ENCODE measurements at regions not wholly inside any gene's neighbourhood (a gene's known extent, or its start where the extent isn't known, plus 50 kb on each side); places are given as distances from the start of the nearest gene placed in this dataset.

DNA sequence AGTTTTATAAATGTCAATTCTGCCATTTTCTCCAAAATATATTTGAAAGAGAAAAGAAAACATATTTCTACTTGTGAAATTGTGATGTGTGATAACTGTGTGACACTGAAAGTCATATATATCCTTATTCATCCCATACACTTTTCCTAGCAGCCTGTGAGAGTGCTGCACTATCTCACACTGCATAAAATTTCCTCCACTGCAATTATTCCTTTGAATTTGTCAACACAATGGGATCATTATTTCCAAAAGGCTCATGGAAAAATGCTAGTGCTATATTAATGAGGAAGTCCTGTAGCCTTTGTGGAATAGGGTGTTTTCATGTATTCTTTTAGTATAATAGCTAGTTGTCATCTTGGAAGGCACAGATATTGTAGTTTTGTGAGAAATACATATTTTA is 504.1 kb downstream of the RPL10L start:
- no peak for TF ChIP-seq EZH2 (IDR thresholded peaks at IDR 0.05; ENCODE audit: borderline replicate concordance, low read depth, low read length, severe bottlenecking)
- TF ChIP-seq, protein P1, sequence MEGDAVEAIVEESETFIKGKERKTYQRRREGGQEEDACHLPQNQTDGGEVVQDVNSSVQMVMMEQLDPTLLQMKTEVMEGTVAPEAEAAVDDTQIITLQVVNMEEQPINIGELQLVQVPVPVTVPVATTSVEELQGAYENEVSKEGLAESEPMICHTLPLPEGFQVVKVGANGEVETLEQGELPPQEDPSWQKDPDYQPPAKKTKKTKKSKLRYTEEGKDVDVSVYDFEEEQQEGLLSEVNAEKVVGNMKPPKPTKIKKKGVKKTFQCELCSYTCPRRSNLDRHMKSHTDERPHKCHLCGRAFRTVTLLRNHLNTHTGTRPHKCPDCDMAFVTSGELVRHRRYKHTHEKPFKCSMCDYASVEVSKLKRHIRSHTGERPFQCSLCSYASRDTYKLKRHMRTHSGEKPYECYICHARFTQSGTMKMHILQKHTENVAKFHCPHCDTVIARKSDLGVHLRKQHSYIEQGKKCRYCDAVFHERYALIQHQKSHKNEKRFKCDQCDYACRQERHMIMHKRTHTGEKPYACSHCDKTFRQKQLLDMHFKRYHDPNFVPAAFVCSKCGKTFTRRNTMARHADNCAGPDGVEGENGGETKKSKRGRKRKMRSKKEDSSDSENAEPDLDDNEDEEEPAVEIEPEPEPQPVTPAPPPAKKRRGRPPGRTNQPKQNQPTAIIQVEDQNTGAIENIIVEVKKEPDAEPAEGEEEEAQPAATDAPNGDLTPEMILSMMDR (IDR thresholded peaks at IDR 0.05; ENCODE audit: borderline replicate concordance, extremely low read depth, low read length, poor library complexity, severe bottlenecking), result no peak

DNA sequence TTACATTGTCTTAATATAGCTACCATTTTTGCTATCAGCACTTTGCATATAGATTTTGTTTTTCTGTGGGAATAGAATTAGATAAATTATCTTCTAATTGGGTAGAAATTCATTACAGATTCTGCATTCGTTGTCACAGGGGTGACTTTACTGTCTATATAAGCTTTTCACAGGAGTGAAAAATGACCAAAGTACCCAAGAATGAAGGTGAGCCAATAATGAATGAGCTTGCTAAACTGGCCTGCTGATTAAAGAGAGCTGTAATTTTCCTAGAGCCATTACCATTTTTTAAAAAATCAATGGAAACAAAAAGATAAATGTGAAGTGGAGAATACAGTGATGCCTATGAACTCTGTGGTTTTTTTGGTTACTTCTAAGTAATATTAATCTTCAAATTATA is 504.6 kb downstream of the RPL10L start:
- H4K20me1 ChIP-seq (ENCODE audit: insufficient read depth, low read length), result no peaks in the 10 kb centered on the region
- H3K27ac ChIP-seq (ENCODE audit: low read length), result no peak overlapping the region
- no peaks in the 10 kb centered on the region for H3K9me3 ChIP-seq (ENCODE audit: insufficient read depth, low read length, severe bottlenecking)
- ATAC-seq (ENCODE audit: insufficient read depth, low read depth) (no peak), DNase-seq (no peak)
- no peaks in the 10 kb centered on the region for H3K36me3 ChIP-seq (ENCODE audit: insufficient read depth, low read length)
- TF ChIP-seq, protein P1 (IDR thresholded peaks at IDR 0.05; ENCODE audit: borderline replicate concordance, extremely low read depth, low read length, poor library complexity, severe bottlenecking), result no peak
- no peak for TF ChIP-seq EZH2 (IDR thresholded peaks at IDR 0.05; ENCODE audit: borderline replicate concordance, low read depth, low read length, severe bottlenecking)
- no peak overlapping the region for H3K4me3 ChIP-seq (ENCODE audit: low read depth in 1 of 2, low read length in 2 of 2)
- no peak overlapping the region for H3K4me2 ChIP-seq (ENCODE audit: insufficient read depth, low read length)
- H3K9ac ChIP-seq (ENCODE audit: low read depth, low read length), result no peak overlapping the region
- H3K79me2 ChIP-seq (ENCODE audit: insufficient read depth, low read length), result no peaks in the 10 kb centered on the region
- H2AFZ ChIP-seq (ENCODE audit: low read depth, low read length), result no peak overlapping the region
- H3K27me3 ChIP-seq (ENCODE audit: insufficient read depth, low read length, poor library complexity), result no peaks in the 10 kb centered on the region
- H3K4me1 ChIP-seq (ENCODE audit: insufficient read depth, low read length), result no peaks in the 10 kb centered on the region

More for the DNA sequence above, 504.1 kb downstream of the RPL10L start:
- H3K27ac ChIP-seq (ENCODE audit: low read length), result no peak overlapping the region
- no peak overlapping the region for H3K9ac ChIP-seq (ENCODE audit: low read depth, low read length)
- no peak overlapping the region for H2AFZ ChIP-seq (ENCODE audit: low read depth, low read length)
- H4K20me1 ChIP-seq (ENCODE audit: insufficient read depth, low read length), result no peaks in the 10 kb centered on the region
- no peaks in the 10 kb centered on the region for H3K79me2 ChIP-seq (ENCODE audit: insufficient read depth, low read length)
- DNase-seq (no peak), ATAC-seq (ENCODE audit: insufficient read depth, low read depth) (no peak)
- H3K4me2 ChIP-seq (ENCODE audit: insufficient read depth, low read length), result no peak overlapping the region
- H3K27me3 ChIP-seq (ENCODE audit: insufficient read depth, low read length, poor library complexity), result no peaks in the 10 kb centered on the region
- H3K4me1 ChIP-seq (ENCODE audit: insufficient read depth, low read length), result no peaks in the 10 kb centered on the region
- H3K9me3 ChIP-seq (ENCODE audit: insufficient read depth, low read length, severe bottlenecking), result no peaks in the 10 kb centered on the region
- H3K36me3 ChIP-seq (ENCODE audit: insufficient read depth, low read length), result no peaks in the 10 kb centered on the region
- no peak overlapping the region for H3K4me3 ChIP-seq (ENCODE audit: low read depth in 1 of 2, low read length in 2 of 2)

DNA sequence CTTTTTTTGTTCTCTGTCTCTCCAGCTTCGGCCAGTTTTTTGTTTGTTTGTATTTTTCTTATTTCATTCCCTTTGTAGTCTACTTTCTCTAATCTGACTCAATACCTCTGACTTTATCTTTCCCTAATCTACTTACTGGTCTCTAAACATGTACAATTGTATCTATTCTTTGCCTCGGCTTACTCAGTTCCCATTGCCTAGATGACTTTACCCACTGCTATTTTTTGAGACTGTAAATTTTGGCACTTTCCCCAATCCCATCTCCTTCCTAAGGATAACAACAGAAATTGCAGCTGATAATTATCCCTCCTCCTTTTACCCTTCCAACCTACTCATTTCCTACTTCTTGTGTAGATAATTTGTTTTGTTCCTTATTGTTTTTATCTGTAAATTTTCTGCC is 511.1 kb downstream of the RPL10L start:
- H3K9me3 ChIP-seq (ENCODE audit: insufficient read depth, low read length, severe bottlenecking), result no peaks in the 10 kb centered on the region
- H3K36me3 ChIP-seq (ENCODE audit: insufficient read depth, low read length), result no peaks in the 10 kb centered on the region
- no peaks in the 10 kb centered on the region for H3K79me2 ChIP-seq (ENCODE audit: insufficient read depth, low read length)
- H2AFZ ChIP-seq (ENCODE audit: low read depth, low read length), result no peak overlapping the region
- no peak for DNase-seq
- no peak for ATAC-seq (ENCODE audit: insufficient read depth, low read depth)
- H3K27ac ChIP-seq (ENCODE audit: low read length), result no peak overlapping the region
- H4K20me1 ChIP-seq (ENCODE audit: insufficient read depth, low read length), result no peaks in the 10 kb centered on the region
- H3K4me3 ChIP-seq (ENCODE audit: low read depth in 1 of 2, low read length in 2 of 2), result no peak overlapping the region
- TF ChIP-seq EZH2 (IDR thresholded peaks at IDR 0.05; ENCODE audit: borderline replicate concordance, low read depth, low read length, severe bottlenecking), result no peak
- TF ChIP-seq, protein P1 (IDR thresholded peaks at IDR 0.05; ENCODE audit: borderline replicate concordance, extremely low read depth, low read length, poor library complexity, severe bottlenecking), result no peak
- no peaks in the 10 kb centered on the region for H3K27me3 ChIP-seq (ENCODE audit: insufficient read depth, low read length, poor library complexity)
- no peak overlapping the region for H3K4me2 ChIP-seq (ENCODE audit: insufficient read depth, low read length)
- H3K4me1 ChIP-seq (ENCODE audit: insufficient read depth, low read length), result no peaks in the 10 kb centered on the region
- no peak overlapping the region for H3K9ac ChIP-seq (ENCODE audit: low read depth, low read length)

DNA sequence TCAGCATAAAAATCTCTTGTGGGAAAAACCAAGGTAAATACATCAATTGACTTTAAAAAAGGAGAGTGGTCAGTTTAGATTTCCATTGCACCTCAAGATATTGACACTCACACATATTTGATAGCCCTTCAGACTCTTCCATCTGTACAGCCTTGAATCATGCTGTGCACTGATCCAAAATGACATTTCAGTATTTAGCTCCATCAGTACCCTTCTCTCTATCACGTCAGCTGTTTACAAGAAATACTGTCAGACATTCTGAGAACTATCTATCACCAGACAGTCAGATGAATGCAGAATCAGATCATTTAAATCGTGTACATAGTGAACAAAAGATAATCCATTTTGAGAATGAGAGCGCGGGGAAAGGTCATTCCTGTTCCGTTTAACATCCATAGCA is 511.9 kb downstream of the RPL10L start:
- H3K4me3 ChIP-seq (ENCODE audit: low read depth in 1 of 2, low read length in 2 of 2), result no peak overlapping the region
- H4K20me1 ChIP-seq (ENCODE audit: insufficient read depth, low read length), result no peaks in the 10 kb centered on the region
- no peak overlapping the region for H3K9ac ChIP-seq (ENCODE audit: low read depth, low read length)
- no peak overlapping the region for H3K27ac ChIP-seq (ENCODE audit: low read length)
- H3K36me3 ChIP-seq (ENCODE audit: insufficient read depth, low read length), result no peaks in the 10 kb centered on the region
- TF ChIP-seq EZH2 (IDR thresholded peaks at IDR 0.05; ENCODE audit: borderline replicate concordance, low read depth, low read length, severe bottlenecking), result no peak
- TF ChIP-seq, protein P1 (IDR thresholded peaks at IDR 0.05; ENCODE audit: borderline replicate concordance, extremely low read depth, low read length, poor library complexity, severe bottlenecking), result no peak
- H2AFZ ChIP-seq (ENCODE audit: low read depth, low read length), result no peak overlapping the region
- ATAC-seq (ENCODE audit: insufficient read depth, low read depth) (no peak), DNase-seq (no peak)
- H3K79me2 ChIP-seq (ENCODE audit: insufficient read depth, low read length), result no peaks in the 10 kb centered on the region
- H3K27me3 ChIP-seq (ENCODE audit: insufficient read depth, low read length, poor library complexity), result no peaks in the 10 kb centered on the region
- no peak overlapping the region for H3K4me2 ChIP-seq (ENCODE audit: insufficient read depth, low read length)
- no peaks in the 10 kb centered on the region for H3K4me1 ChIP-seq (ENCODE audit: insufficient read depth, low read length)
- no peaks in the 10 kb centered on the region for H3K9me3 ChIP-seq (ENCODE audit: insufficient read depth, low read length, severe bottlenecking)
